ENCODE measurements at regions not wholly inside any gene's neighbourhood (a gene's known extent, or its start where the extent isn't known, plus 50 kb on each side); places are given as distances from the start of the nearest gene placed in this dataset.

DNA sequence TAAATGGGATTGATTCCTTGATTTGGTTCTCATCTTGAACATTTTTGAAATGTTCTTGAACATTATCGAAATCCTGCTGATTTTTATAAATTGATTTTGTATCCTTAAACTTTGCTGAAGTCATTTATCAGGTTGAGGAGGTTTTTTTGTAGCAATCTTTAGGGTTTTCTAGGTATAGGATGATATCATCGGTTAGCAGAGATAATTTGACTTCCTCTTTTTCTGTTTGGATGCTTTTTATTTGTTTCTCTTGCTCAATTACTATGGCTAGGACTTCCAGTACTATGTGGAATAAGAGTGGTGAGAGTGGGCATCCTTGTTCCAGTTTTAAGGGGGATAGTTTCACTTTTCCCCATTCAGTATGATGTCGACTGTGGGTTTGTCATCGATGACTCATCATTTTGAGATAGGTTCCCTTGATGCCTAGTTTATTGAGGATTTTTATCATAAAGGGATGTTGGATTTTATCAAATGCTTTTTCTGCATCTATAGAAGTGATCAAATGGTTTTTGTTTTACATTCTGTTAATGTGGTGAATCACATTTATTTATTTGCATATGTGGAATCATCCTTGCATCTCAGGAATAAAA, 201.5 kb upstream of the ZSWIM2 start:
- no peak overlapping the region for H3K27ac ChIP-seq (ENCODE audit: low read depth)
- no peak for ATAC-seq
- no peaks in the 10 kb centered on the region for H4K20me1 ChIP-seq (replicated peaks; ENCODE audit: insufficient read depth)
- Mint-ChIP-seq H3K4me3 (no peak overlapping the region), H3K27me3 (ENCODE audit: insufficient read depth, low read depth, poor library complexity) (no peaks in the 10 kb centered on the region), H3K36me3 (ENCODE audit: low read depth) (no peaks in the 10 kb centered on the region), H3K4me1 (no peaks in the 10 kb centered on the region), H3K9me3 (no peaks in the 10 kb centered on the region; the same call in 2 of the 3 replicates), H3K27ac (peak overlapping the region; percentile 70)
- no peaks in the 10 kb centered on the region for H3F3A ChIP-seq (replicated peaks; ENCODE audit: low read depth)
- no peak overlapping the region for H3K4me2 ChIP-seq
- peaks cover 3% of the 10 kb centered on the region; the same call in 1 of the 2 replicates for H3K9me2 ChIP-seq (ENCODE audit: insufficient read depth)
- no peak overlapping the region for H3K4me3 ChIP-seq
- H3K27me3 ChIP-seq (ENCODE audit: insufficient read depth), result no peaks in the 10 kb centered on the region
- TF ChIP-seq, protein P1, sequence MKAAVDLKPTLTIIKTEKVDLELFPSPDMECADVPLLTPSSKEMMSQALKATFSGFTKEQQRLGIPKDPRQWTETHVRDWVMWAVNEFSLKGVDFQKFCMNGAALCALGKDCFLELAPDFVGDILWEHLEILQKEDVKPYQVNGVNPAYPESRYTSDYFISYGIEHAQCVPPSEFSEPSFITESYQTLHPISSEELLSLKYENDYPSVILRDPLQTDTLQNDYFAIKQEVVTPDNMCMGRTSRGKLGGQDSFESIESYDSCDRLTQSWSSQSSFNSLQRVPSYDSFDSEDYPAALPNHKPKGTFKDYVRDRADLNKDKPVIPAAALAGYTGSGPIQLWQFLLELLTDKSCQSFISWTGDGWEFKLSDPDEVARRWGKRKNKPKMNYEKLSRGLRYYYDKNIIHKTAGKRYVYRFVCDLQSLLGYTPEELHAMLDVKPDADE (IDR thresholded peaks at IDR 0.05), result no peak
- no peak for TF ChIP-seq EZH2phosphoT487 (IDR thresholded peaks at IDR 0.05; ENCODE audit: unreplicated experiment)
- TF ChIP-seq, protein P2, sequence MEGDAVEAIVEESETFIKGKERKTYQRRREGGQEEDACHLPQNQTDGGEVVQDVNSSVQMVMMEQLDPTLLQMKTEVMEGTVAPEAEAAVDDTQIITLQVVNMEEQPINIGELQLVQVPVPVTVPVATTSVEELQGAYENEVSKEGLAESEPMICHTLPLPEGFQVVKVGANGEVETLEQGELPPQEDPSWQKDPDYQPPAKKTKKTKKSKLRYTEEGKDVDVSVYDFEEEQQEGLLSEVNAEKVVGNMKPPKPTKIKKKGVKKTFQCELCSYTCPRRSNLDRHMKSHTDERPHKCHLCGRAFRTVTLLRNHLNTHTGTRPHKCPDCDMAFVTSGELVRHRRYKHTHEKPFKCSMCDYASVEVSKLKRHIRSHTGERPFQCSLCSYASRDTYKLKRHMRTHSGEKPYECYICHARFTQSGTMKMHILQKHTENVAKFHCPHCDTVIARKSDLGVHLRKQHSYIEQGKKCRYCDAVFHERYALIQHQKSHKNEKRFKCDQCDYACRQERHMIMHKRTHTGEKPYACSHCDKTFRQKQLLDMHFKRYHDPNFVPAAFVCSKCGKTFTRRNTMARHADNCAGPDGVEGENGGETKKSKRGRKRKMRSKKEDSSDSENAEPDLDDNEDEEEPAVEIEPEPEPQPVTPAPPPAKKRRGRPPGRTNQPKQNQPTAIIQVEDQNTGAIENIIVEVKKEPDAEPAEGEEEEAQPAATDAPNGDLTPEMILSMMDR (conservative IDR thresholded peaks at IDR 0.05; ENCODE audit: low read depth in 2 of 2), result no peak
- TF ChIP-seq, protein P3, sequence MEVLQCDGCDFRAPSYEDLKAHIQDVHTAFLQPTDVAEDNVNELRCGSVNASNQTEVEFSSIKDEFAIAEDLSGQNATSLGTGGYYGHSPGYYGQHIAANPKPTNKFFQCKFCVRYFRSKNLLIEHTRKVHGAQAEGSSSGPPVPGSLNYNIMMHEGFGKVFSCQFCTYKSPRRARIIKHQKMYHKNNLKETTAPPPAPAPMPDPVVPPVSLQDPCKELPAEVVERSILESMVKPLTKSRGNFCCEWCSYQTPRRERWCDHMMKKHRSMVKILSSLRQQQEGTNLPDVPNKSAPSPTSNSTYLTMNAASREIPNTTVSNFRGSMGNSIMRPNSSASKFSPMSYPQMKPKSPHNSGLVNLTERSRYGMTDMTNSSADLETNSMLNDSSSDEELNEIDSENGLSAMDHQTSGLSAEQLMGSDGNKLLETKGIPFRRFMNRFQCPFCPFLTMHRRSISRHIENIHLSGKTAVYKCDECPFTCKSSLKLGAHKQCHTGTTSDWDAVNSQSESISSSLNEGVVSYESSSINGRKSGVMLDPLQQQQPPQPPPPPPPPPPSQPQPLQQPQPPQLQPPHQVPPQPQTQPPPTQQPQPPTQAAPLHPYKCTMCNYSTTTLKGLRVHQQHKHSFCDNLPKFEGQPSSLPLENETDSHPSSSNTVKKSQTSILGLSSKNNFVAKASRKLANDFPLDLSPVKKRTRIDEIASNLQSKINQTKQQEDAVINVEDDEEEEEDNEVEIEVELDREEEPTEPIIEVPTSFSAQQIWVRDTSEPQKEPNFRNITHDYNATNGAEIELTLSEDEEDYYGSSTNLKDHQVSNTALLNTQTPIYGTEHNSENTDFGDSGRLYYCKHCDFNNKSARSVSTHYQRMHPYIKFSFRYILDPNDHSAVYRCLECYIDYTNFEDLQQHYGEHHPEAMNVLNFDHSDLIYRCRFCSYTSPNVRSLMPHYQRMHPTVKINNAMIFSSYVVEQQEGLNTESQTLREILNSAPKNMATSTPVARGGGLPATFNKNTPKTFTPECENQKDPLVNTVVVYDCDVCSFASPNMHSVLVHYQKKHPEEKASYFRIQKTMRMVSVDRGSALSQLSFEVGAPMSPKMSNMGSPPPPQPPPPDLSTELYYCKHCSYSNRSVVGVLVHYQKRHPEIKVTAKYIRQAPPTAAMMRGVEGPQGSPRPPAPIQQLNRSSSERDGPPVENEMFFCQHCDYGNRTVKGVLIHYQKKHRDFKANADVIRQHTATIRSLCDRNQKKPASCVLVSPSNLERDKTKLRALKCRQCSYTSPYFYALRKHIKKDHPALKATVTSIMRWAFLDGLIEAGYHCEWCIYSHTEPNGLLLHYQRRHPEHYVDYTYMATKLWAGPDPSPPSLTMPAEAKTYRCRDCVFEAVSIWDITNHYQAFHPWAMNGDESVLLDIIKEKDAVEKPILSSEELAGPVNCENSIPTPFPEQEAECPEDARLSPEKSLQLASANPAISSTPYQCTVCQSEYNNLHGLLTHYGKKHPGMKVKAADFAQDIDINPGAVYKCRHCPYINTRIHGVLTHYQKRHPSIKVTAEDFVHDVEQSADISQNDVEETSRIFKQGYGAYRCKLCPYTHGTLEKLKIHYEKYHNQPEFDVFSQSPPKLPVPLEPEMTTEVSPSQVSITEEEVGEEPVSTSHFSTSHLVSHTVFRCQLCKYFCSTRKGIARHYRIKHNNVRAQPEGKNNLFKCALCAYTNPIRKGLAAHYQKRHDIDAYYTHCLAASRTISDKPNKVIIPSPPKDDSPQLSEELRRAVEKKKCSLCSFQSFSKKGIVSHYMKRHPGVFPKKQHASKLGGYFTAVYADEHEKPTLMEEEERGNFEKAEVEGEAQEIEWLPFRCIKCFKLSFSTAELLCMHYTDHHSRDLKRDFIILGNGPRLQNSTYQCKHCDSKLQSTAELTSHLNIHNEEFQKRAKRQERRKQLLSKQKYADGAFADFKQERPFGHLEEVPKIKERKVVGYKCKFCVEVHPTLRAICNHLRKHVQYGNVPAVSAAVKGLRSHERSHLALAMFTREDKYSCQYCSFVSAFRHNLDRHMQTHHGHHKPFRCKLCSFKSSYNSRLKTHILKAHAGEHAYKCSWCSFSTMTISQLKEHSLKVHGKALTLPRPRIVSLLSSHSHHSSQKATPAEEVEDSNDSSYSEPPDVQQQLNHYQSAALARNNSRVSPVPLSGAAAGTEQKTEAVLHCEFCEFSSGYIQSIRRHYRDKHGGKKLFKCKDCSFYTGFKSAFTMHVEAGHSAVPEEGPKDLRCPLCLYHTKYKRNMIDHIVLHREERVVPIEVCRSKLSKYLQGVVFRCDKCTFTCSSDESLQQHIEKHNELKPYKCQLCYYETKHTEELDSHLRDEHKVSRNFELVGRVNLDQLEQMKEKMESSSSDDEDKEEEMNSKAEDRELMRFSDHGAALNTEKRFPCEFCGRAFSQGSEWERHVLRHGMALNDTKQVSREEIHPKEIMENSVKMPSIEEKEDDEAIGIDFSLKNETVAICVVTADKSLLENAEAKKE (CRISPR knock-in tag; IDR thresholded peaks at IDR 0.05), result no peak
- H3K4me1 ChIP-seq (ENCODE audit: insufficient read depth), result no peaks in the 10 kb centered on the region
- no peak overlapping the region for H2AFZ ChIP-seq
- no peak for DNase-seq (ENCODE audit: low spot score)
- H3K36me3 ChIP-seq (ENCODE audit: insufficient read depth), result no peaks in the 10 kb centered on the region
- no peaks in the 10 kb centered on the region for H3K79me2 ChIP-seq (replicated peaks; ENCODE audit: insufficient read depth)

Measured in GM23338 (cell line).